ENCODE measurements at regions not wholly inside any gene's neighbourhood (a gene's known extent, or its start where the extent isn't known, plus 50 kb on each side); places are given as distances from the start of the nearest gene placed in this dataset.

DNA sequence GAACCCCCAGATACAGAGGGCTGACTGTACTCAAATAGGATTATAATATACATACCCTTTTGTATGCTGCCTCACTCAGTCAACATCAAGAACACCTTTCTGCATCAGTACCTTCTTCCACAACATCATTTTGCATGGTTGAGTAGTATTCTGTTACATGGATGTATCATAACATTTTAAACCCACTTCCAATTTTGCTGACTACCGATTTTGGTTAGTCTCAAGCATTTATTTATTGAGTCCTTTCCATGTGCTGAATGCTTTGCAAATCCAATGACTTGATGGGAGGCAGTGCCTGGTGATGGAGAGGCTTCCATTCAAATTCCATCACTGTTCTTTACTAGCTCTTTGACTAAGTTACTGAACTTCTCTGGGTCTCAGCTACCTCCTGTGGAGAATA is 182.0 kb upstream of the KLF4 start:
- TF ChIP-seq, protein P1, sequence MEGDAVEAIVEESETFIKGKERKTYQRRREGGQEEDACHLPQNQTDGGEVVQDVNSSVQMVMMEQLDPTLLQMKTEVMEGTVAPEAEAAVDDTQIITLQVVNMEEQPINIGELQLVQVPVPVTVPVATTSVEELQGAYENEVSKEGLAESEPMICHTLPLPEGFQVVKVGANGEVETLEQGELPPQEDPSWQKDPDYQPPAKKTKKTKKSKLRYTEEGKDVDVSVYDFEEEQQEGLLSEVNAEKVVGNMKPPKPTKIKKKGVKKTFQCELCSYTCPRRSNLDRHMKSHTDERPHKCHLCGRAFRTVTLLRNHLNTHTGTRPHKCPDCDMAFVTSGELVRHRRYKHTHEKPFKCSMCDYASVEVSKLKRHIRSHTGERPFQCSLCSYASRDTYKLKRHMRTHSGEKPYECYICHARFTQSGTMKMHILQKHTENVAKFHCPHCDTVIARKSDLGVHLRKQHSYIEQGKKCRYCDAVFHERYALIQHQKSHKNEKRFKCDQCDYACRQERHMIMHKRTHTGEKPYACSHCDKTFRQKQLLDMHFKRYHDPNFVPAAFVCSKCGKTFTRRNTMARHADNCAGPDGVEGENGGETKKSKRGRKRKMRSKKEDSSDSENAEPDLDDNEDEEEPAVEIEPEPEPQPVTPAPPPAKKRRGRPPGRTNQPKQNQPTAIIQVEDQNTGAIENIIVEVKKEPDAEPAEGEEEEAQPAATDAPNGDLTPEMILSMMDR (conservative IDR thresholded peaks at IDR 0.05; ENCODE audit: low read length) = no peak
- no peak for DNase-seq (ENCODE audit: low read depth)

DNA sequence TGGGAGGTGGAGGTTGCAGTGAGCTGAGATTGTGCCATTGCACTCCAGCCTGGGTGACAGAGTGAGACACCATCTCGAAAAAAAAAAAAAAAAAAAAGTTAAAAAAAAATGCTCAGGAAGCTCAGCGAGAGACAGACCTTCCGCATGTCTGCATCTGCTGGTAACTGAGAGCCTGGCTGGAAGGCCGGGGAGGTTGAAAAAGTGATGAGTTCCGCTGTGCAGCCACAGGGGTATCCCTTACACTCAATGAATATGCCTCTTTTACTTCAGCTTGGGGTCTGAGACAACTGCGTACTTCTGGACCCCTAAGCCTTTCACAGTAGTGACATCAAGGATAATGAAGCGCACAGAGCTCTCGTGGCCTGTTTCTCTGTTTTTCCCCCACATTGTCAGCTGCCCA is 179.9 kb upstream of the KLF4 start:
- no peak for DNase-seq (ENCODE audit: low read depth)
- H3K4me3 ChIP-seq (ENCODE audit: low read length) = no peak overlapping the region
- TF ChIP-seq, protein P1 (conservative IDR thresholded peaks at IDR 0.05; ENCODE audit: low read length) = no peak

More for the DNA sequence above, 182.0 kb upstream of the KLF4 start:
- no peak overlapping the region for H3K4me3 ChIP-seq (ENCODE audit: low read length)

DNA sequence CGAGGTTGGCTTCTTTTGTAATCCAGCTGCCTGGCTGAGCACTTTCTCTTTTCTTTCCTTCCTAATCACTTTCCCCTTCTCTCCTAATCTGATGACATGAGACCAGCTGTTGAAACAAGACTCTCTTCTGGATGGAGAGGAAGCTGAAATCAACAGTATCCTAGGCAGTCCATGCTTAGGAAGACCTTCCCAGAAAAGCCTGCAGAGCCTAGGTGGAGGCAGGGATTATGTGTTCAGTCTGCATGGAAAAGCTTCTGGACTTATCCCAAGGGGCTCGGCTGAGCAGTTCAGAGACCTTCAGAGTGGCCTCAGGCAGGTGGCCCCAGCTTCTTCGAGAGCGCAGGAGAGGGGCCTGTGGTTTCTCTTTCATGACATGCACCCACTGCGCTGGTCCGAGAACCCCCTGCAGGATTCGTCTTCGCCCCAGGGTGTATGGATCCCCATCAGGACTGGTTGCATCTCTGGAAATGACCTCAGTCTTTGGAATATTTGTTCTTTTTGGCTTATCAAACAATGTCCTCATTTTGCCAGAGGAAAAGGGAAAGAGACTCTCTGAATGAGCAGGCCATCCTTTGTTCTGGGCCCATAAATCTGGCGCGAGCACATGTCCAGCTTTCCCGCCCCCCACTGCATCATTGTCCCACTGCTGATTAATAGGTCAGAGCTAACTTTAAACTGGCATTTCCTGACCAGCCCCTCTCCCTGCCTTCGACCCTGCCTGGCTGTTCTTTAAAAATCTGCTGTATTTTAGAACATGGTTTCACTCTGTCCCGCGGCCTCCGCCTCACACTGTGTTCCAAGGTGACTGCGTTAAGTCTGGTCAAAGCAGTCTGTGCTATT is 177.9 kb upstream of the KLF4 start:
- TF ChIP-seq, protein P1 (conservative IDR thresholded peaks at IDR 0.05; ENCODE audit: low read length) = no peak
- H3K4me3 ChIP-seq (ENCODE audit: low read length) = no peak overlapping the region
- DNase-seq (ENCODE audit: low read depth) = no peak

DNA sequence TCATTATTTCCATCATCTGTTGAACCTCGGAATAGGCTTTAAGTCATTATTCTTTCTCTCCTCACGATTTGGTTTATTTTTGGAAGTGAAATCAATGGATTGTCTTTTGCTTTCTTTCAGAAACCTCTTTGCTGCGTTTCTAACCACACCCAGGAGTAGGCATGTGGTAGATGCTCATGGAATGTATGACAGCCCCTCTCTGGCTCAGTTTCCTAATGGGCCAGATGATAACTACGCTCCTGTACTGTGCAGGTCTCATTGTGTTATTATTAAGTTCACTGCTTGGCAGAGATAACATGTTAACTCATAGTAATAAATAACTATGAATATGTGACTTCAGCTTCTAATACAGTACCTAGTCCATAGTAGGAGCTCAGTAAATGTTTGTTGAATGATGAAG is 175.5 kb upstream of the KLF4 start:
- no peak overlapping the region for H3K4me3 ChIP-seq (ENCODE audit: low read length)
- no peak for DNase-seq (ENCODE audit: low read depth)
- TF ChIP-seq, protein P1 (conservative IDR thresholded peaks at IDR 0.05; ENCODE audit: low read length) = no peak

DNA sequence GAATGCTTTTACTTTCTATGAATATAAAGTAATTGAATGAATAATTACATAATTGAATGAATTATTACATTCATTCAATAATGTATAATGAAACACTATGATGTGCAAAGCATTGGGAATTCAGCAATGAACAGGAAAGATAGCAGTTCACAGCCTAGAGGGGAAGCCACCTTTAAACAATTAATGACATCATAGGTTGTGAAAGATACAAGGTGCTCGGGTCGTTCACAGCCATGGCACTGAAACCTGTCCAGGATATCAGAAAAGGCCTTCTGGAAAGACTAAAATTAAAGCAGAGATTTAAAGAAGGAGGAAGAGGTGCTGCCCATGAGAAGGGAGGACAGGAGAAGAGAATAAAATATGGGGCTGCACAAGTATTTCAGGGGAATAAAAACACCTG is 171.4 kb upstream of the KLF4 start:
- TF ChIP-seq, protein P1 (conservative IDR thresholded peaks at IDR 0.05; ENCODE audit: low read length) = no peak
- no peak for DNase-seq (ENCODE audit: low read depth)

DNA sequence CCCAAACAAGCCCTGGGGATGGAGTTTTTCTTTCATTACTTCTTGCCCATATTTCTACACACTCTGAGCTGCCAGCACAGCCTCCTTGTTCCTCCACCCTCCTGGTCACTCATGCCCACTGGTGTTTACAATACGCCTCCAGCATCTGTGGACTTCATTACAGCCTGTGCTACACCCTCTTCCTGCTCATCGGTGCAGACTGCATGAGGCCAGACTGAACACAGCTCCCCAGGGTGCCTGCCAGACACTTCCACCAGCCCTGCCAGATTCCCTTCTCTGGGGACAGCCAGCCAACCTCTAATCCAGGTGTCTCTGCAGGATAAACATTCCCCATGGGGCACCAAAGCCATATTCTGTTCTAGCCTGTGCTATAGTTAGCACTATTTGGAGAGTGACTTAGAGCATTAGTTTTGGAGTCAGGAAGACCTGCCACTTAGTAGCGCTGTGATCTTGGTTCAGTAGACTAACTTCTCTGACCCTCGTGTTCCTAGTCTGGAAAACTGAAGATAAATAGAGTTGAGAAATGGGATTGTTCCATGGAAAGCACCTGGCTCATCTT is 163.8 kb upstream of the KLF4 start:
- H3K4me3 ChIP-seq (ENCODE audit: low read length) = no peak overlapping the region
- TF ChIP-seq, protein P1 (conservative IDR thresholded peaks at IDR 0.05; ENCODE audit: low read length) = no peak
- no peak for DNase-seq (ENCODE audit: low read depth)

More for the DNA sequence above, 171.4 kb upstream of the KLF4 start:
- no peak overlapping the region for H3K4me3 ChIP-seq (ENCODE audit: low read length)

DNA sequence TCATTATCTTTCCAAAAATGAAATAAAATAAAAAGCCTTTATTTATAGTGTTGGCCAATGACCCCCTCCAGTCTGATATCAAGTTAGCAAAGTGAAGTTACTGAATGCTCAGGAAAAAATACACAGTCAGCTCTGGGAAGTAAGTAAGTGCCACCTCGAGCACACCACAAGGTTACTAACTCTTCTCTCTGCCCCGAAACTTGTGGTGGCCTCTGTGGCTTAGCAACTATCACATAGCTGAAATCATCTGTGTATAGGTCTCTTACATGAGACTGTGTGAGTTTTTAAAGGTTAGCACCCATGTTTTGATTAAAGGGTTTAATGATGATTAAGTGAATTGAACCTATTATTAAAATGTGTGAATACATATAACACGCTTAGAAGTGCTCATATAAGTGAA is 161.4 kb upstream of the KLF4 start:
- no peak overlapping the region for H3K4me3 ChIP-seq (ENCODE audit: low read length)
- TF ChIP-seq, protein P1 (conservative IDR thresholded peaks at IDR 0.05; ENCODE audit: low read length) = no peak
- no peak for DNase-seq (ENCODE audit: low read depth)

Measured in AG10803 (cell line).